Psoas muscle (tissue), 7 donors: ENCODE measurements at regions not wholly inside any gene's neighbourhood (a gene's known extent, or its start where the extent isn't known, plus 50 kb on each side); places are given as distances from the start of the nearest gene placed in this dataset.

ENCODE experiments used
- ATAC-seq, 4 donors: fragments of 200-7000 bp; cut with Tn5 transposase; one replicate each; pipeline ENCODE4 v1.9.1; 2020; ENCODE audit warnings: moderate library complexity in 3 of 4, mild to moderate bottlenecking in 2 of 4
- DNase-seq, 2 donors: peaks; one replicate each; pipeline ENCODE4 v3.0.0-alpha.2; 2020
- H3K27ac ChIP-seq: fragments of 200-600 bp; one replicate; pipeline ENCODE4 v1.8.0; 2022
- H3K27me3 ChIP-seq, 3 donors: fragments of 200-600 bp in 1 of 3; one replicate each; pipeline versions ENCODE4 v1.6.1 to v1.8.0; 2013 to 2022; ENCODE audit warnings: low read length in 2 of 3, mild to moderate bottlenecking in 2 of 3, moderate library complexity in 1 of 3; ENCODE audit not compliant: insufficient read depth in 3 of 3
- H3K36me3 ChIP-seq, 2 donors: fragments of 200-600 bp in 1 of 2; one replicate each; pipeline versions ENCODE4 v1.6.1 to v1.8.0; 2013 to 2022; ENCODE audit warnings: low read depth in 1 of 2, mild to moderate bottlenecking in 1 of 2, moderate library complexity in 1 of 2; ENCODE audit not compliant: insufficient read depth in 1 of 2
- H3K4me1 ChIP-seq: fragments of 200-600 bp; one replicate; pipeline ENCODE4 v1.8.0; 2022
- H3K4me3 ChIP-seq: fragments of 200-600 bp; one replicate; pipeline ENCODE4 v1.8.0; 2022; ENCODE audit warnings: mild to moderate bottlenecking
- H3K9me3 ChIP-seq: fragments of 200-600 bp; one replicate; pipeline ENCODE4 v1.8.0; 2022
- WGBS, 3 donors: extraction: QIAGEN DNeasy Blood & Tissue Kit; methylation state at CpG; one replicate each; pipeline versions ENCODE4 v1.1.6 to v1.1.7; 2013; 5-methylcytosine and 5-hydroxymethylcytosine counted together
- intact Hi-C, 2 donors: fragments of 100-400 bp; cut with DNase I; formaldehyde crosslinking; loops; one replicate each; pipeline versions ENCODE4 v1.11.0 to v1.14.2; 2022
- TF ChIP-seq, protein P1 (sequence below): fragments of 200-600 bp; IDR thresholded peaks from one replicate; pipeline ENCODE4 v1.8.0; 2022; ENCODE audit warnings: antibody characterized with exemption
- donor health status: healthy with polysubstance abuse.
- donor health status: DM: no; HTN: no; CAD: no; lungs with moderate emphysema.
- donor health status: Bipolar disorder and iron deficiency.
- donor health status: healthy.
- donor health status: DM: yes; HTN: yes; CAD: no.
- donor health status: DM: no; HTN: no; CAD: no.
- donor health status: DM: yes; HTN: yes; CAD: no.

DNA sequence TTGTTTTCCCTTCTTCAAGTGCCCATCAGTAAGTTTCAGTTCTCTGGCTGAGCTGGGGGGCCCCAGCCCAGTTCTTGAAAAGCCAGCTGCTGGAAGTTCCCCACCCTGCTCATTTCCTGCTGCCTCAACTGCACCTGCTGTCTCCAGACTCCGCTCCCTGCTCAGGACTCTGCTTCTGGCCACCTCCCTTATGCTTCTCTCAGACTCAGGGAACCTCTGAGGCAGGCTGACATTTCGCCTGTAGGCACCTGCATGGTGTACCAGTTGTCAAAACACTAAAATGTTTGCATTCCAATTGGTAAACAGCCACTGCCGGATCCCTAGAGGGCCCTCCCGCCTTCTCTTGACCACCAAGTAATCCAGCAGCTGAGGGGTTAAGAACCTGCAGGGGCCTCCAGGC is 136.5 kb upstream of the VRK1 start:
- H3K4me3 ChIP-seq: no peak overlapping the region
- TF ChIP-seq, protein P1, sequence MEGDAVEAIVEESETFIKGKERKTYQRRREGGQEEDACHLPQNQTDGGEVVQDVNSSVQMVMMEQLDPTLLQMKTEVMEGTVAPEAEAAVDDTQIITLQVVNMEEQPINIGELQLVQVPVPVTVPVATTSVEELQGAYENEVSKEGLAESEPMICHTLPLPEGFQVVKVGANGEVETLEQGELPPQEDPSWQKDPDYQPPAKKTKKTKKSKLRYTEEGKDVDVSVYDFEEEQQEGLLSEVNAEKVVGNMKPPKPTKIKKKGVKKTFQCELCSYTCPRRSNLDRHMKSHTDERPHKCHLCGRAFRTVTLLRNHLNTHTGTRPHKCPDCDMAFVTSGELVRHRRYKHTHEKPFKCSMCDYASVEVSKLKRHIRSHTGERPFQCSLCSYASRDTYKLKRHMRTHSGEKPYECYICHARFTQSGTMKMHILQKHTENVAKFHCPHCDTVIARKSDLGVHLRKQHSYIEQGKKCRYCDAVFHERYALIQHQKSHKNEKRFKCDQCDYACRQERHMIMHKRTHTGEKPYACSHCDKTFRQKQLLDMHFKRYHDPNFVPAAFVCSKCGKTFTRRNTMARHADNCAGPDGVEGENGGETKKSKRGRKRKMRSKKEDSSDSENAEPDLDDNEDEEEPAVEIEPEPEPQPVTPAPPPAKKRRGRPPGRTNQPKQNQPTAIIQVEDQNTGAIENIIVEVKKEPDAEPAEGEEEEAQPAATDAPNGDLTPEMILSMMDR: no peak
- peaks cover 0 to 4% (median 0%) of the 10 kb centered on the region in 3 donors for H3K27me3 ChIP-seq
- WGBS, 3 donors: 32 to 49% (median 47%) methylated on average over 4 of the region's 4 CpGs
- intact Hi-C loops: no loop called here
- peaks cover 11% of the 10 kb centered on the region for H3K9me3 ChIP-seq
- no peaks in the 10 kb centered on the region for H3K4me1 ChIP-seq
- DNase-seq: no peak
- H3K27ac ChIP-seq: no peak overlapping the region
- H3K36me3 ChIP-seq: no peaks in the 10 kb centered on the region
- no peak for ATAC-seq

DNA sequence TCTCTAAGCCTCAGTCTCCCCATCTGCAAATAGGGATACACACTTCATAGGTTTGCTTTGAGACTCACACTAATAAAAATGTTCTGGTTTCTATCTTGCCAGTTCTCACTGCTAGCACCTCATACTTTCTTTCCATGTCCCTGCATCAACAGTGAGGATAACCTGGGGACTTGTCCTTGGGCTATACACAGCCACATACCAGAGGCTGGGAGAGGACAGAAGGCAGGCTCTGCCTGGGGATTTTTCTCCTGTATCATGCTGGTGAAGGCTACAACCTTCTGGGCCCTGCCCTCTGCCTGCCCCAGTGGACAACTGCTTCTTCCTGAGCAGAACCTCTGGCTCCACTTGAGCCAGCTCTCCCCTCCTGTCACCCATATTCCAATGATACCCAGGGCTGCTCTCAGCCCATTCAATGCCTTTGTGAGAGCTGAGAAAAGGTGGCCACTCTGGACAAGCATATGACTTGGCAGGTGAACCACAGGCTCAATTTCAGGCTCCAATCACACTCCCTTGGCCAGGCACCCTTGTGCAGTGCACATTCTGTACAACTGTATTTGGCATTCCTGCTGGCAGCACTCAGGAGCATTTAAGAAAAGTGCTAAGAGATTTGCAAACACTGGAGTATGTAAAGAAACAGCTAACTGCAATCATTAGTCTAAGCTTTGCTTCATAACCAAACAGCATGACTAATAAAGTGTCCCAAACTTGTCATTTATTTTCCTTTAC is 135.8 kb upstream of the VRK1 start:
- ATAC-seq (no peak), DNase-seq (no peak)
- Histone ChIP-seq H3K4me3 (no peak overlapping the region), H3K4me1 (no peaks in the 10 kb centered on the region), H3K27ac (no peak overlapping the region), H3K9me3 (peaks cover 5% of the 10 kb centered on the region), H3K27me3 (peaks cover 0 to 4% (median 0%) of the 10 kb centered on the region in 3 donors), H3K36me3 (no peaks in the 10 kb centered on the region)
- TF ChIP-seq, protein P1: no peak
- intact Hi-C loops: no loop called here

DNA sequence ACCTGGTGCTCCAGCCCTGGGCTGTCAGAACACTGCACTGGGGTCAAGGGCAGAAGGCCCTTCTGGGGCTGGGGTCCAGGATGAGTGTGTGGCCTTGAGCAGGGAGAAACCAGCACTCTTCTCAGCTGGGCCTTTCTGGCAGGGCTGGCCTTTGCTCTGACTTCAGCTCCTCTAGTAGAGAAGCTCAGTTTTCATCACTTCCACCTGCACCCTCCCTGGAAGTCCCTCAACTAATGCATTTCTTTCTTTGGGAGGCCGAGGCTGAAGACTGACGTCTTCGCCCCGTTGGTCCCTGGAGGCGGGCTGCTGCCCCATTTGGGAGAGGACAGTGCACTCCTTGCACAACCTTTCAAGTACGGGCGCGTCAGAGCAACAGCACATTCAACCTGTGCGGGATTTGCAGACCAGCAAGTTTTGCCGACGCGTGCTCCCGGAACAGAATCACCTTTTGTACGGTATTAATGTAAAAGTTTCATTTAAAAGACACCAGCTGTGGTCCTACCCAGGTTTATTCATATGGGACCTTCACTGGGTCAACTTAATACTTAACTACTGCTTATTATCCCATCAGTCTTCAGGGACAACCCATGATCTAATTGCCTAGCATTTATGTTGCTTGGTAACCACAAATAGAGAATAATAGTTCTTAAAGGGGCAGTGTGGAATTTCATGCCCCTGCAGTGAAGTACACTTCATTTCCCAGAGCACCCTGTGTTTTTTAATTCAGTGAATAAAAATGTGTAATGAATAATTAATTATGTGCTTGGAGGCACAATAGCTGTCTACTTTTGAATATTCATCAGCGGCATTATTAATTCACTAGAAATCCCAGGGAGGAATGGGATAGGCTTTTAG is 134.8 kb upstream of the VRK1 start:
- no peaks in the 10 kb centered on the region for H3K9me3 ChIP-seq
- DNase-seq: no peak
- intact Hi-C loops: no loop called here
- no peaks in the 10 kb centered on the region for H3K36me3 ChIP-seq
- H3K27me3 ChIP-seq: peaks cover 0 to 4% (median 0%) of the 10 kb centered on the region in 3 donors
- H3K27ac ChIP-seq: no peak overlapping the region
- TF ChIP-seq, protein P1: no peak
- WGBS, 3 donors: 56 to 61% (median 58%) methylated on average over 15 of the region's 15 CpGs
- H3K4me1 ChIP-seq: no peaks in the 10 kb centered on the region
- H3K4me3 ChIP-seq: no peak overlapping the region
- no peak for ATAC-seq

DNA sequence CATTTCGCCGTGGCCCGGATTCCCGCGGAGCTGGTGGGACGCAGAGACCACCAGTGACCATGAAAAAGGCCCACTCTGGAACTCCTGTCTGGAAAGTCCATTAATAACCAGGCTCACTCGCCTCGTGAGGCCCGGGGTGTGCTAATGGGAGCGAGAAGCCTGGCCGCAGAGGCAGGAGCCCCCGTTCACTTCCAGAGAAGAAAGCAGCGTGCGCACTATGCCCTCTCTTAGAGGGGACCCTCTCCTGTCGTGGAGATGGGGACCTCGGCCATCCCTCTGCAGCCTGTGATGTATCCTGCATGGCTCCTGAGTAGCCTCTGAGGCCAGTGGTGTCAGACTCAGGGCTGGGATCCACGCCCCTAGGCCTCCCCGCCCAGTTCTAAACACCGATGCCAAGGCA is 134.1 kb upstream of the VRK1 start:
- Histone ChIP-seq H3K36me3 (no peaks in the 10 kb centered on the region), H3K4me3 (no peak overlapping the region), H3K4me1 (no peaks in the 10 kb centered on the region), H3K27me3 (peaks cover 0 to 4% (median 0%) of the 10 kb centered on the region in 3 donors), H3K27ac (no peak overlapping the region), H3K9me3 (no peaks in the 10 kb centered on the region)
- TF ChIP-seq, protein P1: no peak
- no peak for ATAC-seq
- no peak for DNase-seq
- intact Hi-C loops: no loop called here
- 65 to 78% (median 69%) methylated on average over 19 of the region's 19 CpGs for whole genome bisulfite sequencing, 3 donors
